HCT116 (cell line): ENCODE measurements at regions not wholly inside any gene's neighbourhood (a gene's known extent, or its start where the extent isn't known, plus 50 kb on each side); places are given as distances from the start of the nearest gene placed in this dataset.

Experiments
- ATAC-seq: fragments of 200-7000 bp; cut with Tn5 transposase; 2 replicates; pipeline ENCODE4 v1.9.1; 2020; ENCODE audit warnings: mild to moderate bottlenecking, moderate library complexity
- BruUV-seq: library from RNA; stranded (reverse); fragments of 400-500 nt; replicated peaks from 2 replicates; lab custom pipeline; 2021; lab: Mats Ljungman, UMichigan
- CTCF ChIA-PET: fragments of 300-600 bp; sonication (Branson Sonifier 250); formaldehyde crosslinking; loops from one replicate; lab custom pipeline; 2021; ENCODE audit warnings: antibody characterized with exemption; lab: Charles Lee
- POLR2A ChIA-PET: fragments of 300-600, 350-600 bp; sonication (Branson Sonifier 250); formaldehyde crosslinking; loops from one replicate; lab custom pipeline; 2021; ENCODE audit warnings: antibody characterized with exemption; lab: Charles Lee
- RAD21 ChIA-PET, 2 experiments: fragments of 300-600 bp; sonication (Branson Sonifier 250); formaldehyde crosslinking; loops; one replicate each; lab custom pipeline; 2023; ENCODE audit warnings: low total read pairs in 2 of 2; ENCODE audit not compliant: uncharacterized antibody in 2 of 2, unreplicated experiment in 2 of 2, low non-redundant PET in 1 of 2; lab: Charles Lee
- DNase-seq: peaks from one replicate; pipeline ENCODE4 v3.0.0-alpha.2; 2010; ENCODE audit warnings: low read depth, low spot score
- H2AFZ ChIP-seq: fragments of 200-600 bp; shearing (Covaris generic), sonication (generic); 2 replicates; pipeline ENCODE4 v1.6.1; 2017; ENCODE audit warnings: low read depth, mixed run types, mixed read lengths, antibody characterized with exemption, low read length; ENCODE audit not compliant: poor library complexity, severe bottlenecking
- H3K27ac ChIP-seq: 2 replicates; pipeline ENCODE4 v1.5.1; 2012; ENCODE audit warnings: low read depth, low read length
- H3K27me3 ChIP-seq: fragments of 200-600 bp; sonication (generic); 2 replicates; pipeline ENCODE4 v1.6.1; 2016; ENCODE audit warnings: mixed run types, low read length, mixed read lengths; ENCODE audit not compliant: insufficient read depth
- H3K36me3 ChIP-seq, 2 experiments: fragments of 200-500 bp in 1 of 2; fragments of 200-600 bp in 1 of 2; sonication (Bioruptor generic) in 1 of 2; sonication (generic) in 1 of 2; 2 replicates each; pipeline versions ENCODE4 v1.5.1 to v1.6.1; 2014 to 2016; ENCODE audit warnings: low read length in 2 of 2, inconsistent platforms in 1 of 2, mixed read lengths in 1 of 2, mixed run types in 1 of 2; ENCODE audit not compliant: insufficient read depth in 2 of 2, control insufficient read depth in 1 of 2
- H3K4me1 ChIP-seq, 2 experiments: fragments of 200-600 bp in 1 of 2; sonication (generic) in 1 of 2; 2 replicates each; pipeline versions ENCODE4 v1.5.1 to v1.6.1; 2012 to 2017; ENCODE audit warnings: low read length in 2 of 2, inconsistent platforms in 1 of 2, mild to moderate bottlenecking in 1 of 2, mixed read lengths in 1 of 2, mixed run types in 1 of 2, moderate library complexity in 1 of 2; ENCODE audit not compliant: insufficient read depth in 2 of 2, control insufficient read depth in 1 of 2
- H3K4me2 ChIP-seq: fragments of 200-600 bp; sonication (generic); 2 replicates; pipeline ENCODE4 v1.6.1; 2017; ENCODE audit warnings: mixed run types, low read length, mixed read lengths
- H3K4me3 ChIP-seq, 2 experiments: fragments of 200-600 bp in 1 of 2; sonication (generic) in 1 of 2; replicated peaks in 1 of 2; 2 replicates each; pipeline ENCODE4 v1.5.1; 2011 to 2016; ENCODE audit warnings: low read length in 2 of 2, control low read depth in 1 of 2, low read depth in 1 of 2, mild to moderate bottlenecking in 1 of 2, mixed read lengths in 1 of 2, mixed run types in 1 of 2
- H3K79me2 ChIP-seq: fragments of 200-600 bp; sonication (generic); 2 replicates; pipeline ENCODE4 v1.6.1; 2017; ENCODE audit warnings: mild to moderate bottlenecking, mixed run types, low read length, moderate library complexity, mixed read lengths; ENCODE audit not compliant: insufficient read depth
- H3K9ac ChIP-seq: fragments of 200-600 bp; sonication (generic); 2 replicates; pipeline ENCODE4 v1.6.1; 2016; ENCODE audit warnings: low read length, mixed read lengths
- H3K9me2 ChIP-seq: fragments of 200-600 bp; sonication (generic), shearing (Covaris generic); 2 replicates; pipeline ENCODE4 v1.6.1; 2017; ENCODE audit warnings: mixed run types, mild to moderate bottlenecking, moderate library complexity; ENCODE audit not compliant: insufficient read depth
- H3K9me3 ChIP-seq, 2 experiments: fragments of 200-500 bp in 1 of 2; fragments of 200-600 bp in 1 of 2; sonication (Bioruptor generic) in 1 of 2; sonication (generic) in 1 of 2; 2 replicates each; pipeline ENCODE4 v1.6.1; 2014 to 2017; ENCODE audit warnings: low read length in 2 of 2, mixed read lengths in 2 of 2, inconsistent platforms in 1 of 2, low read depth in 1 of 2, mild to moderate bottlenecking in 1 of 2, mixed run types in 1 of 2, moderate library complexity in 1 of 2; ENCODE audit not compliant: control insufficient read depth in 1 of 2, insufficient read depth in 1 of 2
- H4K20me1 ChIP-seq: fragments of 200-600 bp; sonication (generic), shearing (Covaris generic); 2 replicates; pipeline ENCODE4 v1.6.1; 2017; ENCODE audit warnings: mixed run types, mild to moderate bottlenecking, moderate library complexity; ENCODE audit not compliant: insufficient read depth
- ATF3 ChIP-seq: IDR thresholded peaks from 2 replicates; pipeline ENCODE4 v1.6.1; 2012
- CEBPB ChIP-seq: IDR thresholded peaks from 2 replicates; pipeline ENCODE4 v1.6.1; 2012; ENCODE audit warnings: low read depth
- ELF1 ChIP-seq: IDR thresholded peaks from 2 replicates; pipeline ENCODE4 v1.6.1; 2012; ENCODE audit warnings: low read depth, borderline replicate concordance
- EZH2phosphoT487 ChIP-seq: fragments of 200-600 bp; IDR thresholded peaks from 2 replicates; pipeline ENCODE4 v1.6.1; 2018; ENCODE audit warnings: antibody characterized with exemption, borderline replicate concordance
- FOSL1 ChIP-seq: IDR thresholded peaks from 2 replicates; pipeline ENCODE4 v1.6.1; 2012; ENCODE audit warnings: low read depth
- JUND ChIP-seq: IDR thresholded peaks from 2 replicates; pipeline ENCODE4 v1.6.1; 2012
- POLR2A ChIP-seq: IDR thresholded peaks from 2 replicates; pipeline ENCODE4 v1.7.0; 2011; ENCODE audit warnings: borderline replicate concordance; ENCODE audit not compliant: insufficient read depth, insufficient read length; ENCODE audit errors: extremely low read depth
- POLR2AphosphoS5 ChIP-seq: IDR thresholded peaks from 2 replicates; pipeline ENCODE4 v1.6.1; 2011; ENCODE audit warnings: mild to moderate bottlenecking, low read depth, low read length, moderate library complexity
- RAD21 ChIP-seq: IDR thresholded peaks from 2 replicates; pipeline ENCODE4 v1.6.1; 2012; ENCODE audit warnings: low read depth, mild to moderate bottlenecking
- SP1 ChIP-seq: IDR thresholded peaks from 2 replicates; pipeline ENCODE4 v1.6.1; 2012; ENCODE audit warnings: low read depth
- ZFX ChIP-seq: fragments of 450-650 bp; IDR thresholded peaks from 2 replicates; pipeline ENCODE4 v1.6.1; 2017
- intact Hi-C: fragments of 100-400 bp; cut with micrococcal nuclease; formaldehyde crosslinking; loops from 2 replicates; pipeline ENCODE4 v1.10.0; 2022
- TF ChIP-seq, protein P1 (sequence below): IDR thresholded peaks from 2 replicates; pipeline ENCODE4 v1.6.1; 2012; ENCODE audit warnings: low read depth

DNA sequence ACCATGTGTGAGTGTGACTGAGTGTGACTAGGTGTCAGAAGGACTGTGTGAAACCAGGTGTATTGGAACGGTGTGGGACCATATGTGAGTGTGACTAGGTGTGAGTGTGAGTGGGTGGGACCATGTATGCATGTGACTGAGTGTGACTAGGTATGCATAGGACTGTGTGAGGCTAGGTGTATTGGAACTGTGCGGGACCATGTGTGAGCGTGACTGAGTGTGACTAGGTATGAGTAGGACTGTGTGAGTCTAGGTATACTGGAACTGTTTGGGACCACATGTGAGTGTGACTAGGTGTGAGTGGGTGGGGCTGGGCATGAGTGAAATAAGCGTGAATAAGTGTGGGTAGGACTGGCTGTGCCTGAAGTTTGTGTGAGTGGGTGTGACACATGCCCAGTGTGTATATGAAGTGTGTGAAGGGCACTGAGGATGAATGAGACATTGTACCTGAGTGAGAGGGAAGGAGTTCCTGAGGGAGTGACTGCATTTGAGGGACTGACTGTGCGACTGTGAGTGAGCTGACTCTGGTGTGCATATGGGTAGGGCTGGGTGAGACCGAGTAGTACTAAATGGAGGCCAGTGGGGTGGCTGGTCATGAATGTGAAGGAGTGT is 247.0 kb upstream of the CCDC54 start:
- H3K4me3 ChIP-seq, result no peak overlapping the region
- no peaks in the 10 kb centered on the region for H4K20me1 ChIP-seq
- no peaks in the 10 kb centered on the region for H3K27me3 ChIP-seq
- intact Hi-C loops, result no loop called here
- no peak for ATAC-seq
- no peaks in the 10 kb centered on the region for H3K4me1 ChIP-seq
- H3K27ac ChIP-seq, result no peak overlapping the region
- no peak overlapping the region for H2AFZ ChIP-seq
- no TSS peak for BruUV-seq
- no peaks in the 10 kb centered on the region for H3K79me2 ChIP-seq
- TF ChIP-seq ELF1, result no peak
- TF ChIP-seq RAD21, result no peak
- TF ChIP-seq POLR2AphosphoS5, result no peak
- TF ChIP-seq CEBPB, result no peak
- no peak for TF ChIP-seq ATF3
- TF ChIP-seq, protein P1, sequence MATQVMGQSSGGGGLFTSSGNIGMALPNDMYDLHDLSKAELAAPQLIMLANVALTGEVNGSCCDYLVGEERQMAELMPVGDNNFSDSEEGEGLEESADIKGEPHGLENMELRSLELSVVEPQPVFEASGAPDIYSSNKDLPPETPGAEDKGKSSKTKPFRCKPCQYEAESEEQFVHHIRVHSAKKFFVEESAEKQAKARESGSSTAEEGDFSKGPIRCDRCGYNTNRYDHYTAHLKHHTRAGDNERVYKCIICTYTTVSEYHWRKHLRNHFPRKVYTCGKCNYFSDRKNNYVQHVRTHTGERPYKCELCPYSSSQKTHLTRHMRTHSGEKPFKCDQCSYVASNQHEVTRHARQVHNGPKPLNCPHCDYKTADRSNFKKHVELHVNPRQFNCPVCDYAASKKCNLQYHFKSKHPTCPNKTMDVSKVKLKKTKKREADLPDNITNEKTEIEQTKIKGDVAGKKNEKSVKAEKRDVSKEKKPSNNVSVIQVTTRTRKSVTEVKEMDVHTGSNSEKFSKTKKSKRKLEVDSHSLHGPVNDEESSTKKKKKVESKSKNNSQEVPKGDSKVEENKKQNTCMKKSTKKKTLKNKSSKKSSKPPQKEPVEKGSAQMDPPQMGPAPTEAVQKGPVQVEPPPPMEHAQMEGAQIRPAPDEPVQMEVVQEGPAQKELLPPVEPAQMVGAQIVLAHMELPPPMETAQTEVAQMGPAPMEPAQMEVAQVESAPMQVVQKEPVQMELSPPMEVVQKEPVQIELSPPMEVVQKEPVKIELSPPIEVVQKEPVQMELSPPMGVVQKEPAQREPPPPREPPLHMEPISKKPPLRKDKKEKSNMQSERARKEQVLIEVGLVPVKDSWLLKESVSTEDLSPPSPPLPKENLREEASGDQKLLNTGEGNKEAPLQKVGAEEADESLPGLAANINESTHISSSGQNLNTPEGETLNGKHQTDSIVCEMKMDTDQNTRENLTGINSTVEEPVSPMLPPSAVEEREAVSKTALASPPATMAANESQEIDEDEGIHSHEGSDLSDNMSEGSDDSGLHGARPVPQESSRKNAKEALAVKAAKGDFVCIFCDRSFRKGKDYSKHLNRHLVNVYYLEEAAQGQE, result no peak
- TF ChIP-seq POLR2A, result no peak
- no peak for TF ChIP-seq EZH2phosphoT487
- TF ChIP-seq FOSL1, result no peak
- TF ChIP-seq ZFX, result no peak
- no peak for TF ChIP-seq JUND
- TF ChIP-seq SP1, result no peak
- TF ChIP-seq, all 23 proteins: peak for 0
- H3K36me3 ChIP-seq, result no peaks in the 10 kb centered on the region
- H3K9ac ChIP-seq, result no peak overlapping the region
- ChIA-PET RAD21 (no interaction called here), POLR2A (no interaction called here), CTCF (no interaction called here)
- H3K9me3 ChIP-seq, result no peaks in the 10 kb centered on the region; a peak in 1 of 4 replicates
- no peak for DNase-seq
- H3K4me2 ChIP-seq, result no peak overlapping the region
- no peaks in the 10 kb centered on the region for H3K9me2 ChIP-seq
